GM18508 (cell line): ENCODE measurements at regions not wholly inside any gene's neighbourhood (a gene's known extent, or its start where the extent isn't known, plus 50 kb on each side); places are given as distances from the start of the nearest gene placed in this dataset.
"Not testable (repeated sequence)": the region's sequence is repeated elsewhere in the genome, so short reads cannot be mapped to it uniquely, and the experiment has no call there.

Experiments used
- ATAC-seq: cut with Tn5 transposase; IDR thresholded peaks from one replicate; pipeline ENCODE4 v1.9.1; 2021; ENCODE audit warnings: moderate number of reproducible peaks; ENCODE audit not compliant: insufficient read depth, unreplicated experiment

DNA sequence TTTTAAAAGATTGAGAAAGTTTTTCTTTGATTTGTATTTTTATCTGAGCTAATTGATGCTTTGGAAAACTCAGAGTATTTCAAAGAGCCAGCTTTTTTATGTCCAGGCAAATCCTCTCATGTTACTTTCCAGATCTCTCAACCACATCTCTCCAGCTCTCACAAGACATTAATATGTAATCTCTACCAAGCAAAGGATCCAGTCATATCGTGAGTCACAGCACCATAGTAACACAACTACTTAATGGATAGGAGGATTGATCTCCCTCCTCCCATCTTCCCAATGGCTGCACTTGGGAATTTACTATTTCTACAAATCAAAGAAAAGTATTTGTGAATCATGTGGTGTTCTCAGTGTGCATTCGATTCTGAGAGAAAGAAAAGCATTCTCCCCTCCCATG, 63.3 kb downstream of the POU4F1 start:
- no peak for ATAC-seq

DNA sequence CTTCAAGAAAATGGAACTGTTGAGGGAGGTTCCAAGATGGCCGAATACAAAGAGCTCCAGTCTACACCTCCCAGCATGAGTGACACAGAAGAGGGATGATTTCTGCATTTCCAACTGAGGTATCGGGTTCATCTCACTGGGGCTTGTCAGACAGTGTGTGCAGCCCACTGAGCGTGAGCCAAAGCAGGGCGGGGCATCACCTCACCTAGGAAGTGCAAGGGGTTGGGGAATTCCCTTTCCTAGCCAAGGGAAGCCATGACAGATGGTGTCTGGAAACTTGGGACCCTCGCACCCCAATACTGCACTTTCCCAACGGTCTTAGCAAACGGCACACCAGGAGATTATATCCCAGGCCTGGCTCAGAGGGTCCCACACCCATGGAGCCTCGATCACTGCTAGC, 77.3 kb downstream of the POU4F1 start:
- ATAC-seq, result not testable (repeated sequence)

DNA sequence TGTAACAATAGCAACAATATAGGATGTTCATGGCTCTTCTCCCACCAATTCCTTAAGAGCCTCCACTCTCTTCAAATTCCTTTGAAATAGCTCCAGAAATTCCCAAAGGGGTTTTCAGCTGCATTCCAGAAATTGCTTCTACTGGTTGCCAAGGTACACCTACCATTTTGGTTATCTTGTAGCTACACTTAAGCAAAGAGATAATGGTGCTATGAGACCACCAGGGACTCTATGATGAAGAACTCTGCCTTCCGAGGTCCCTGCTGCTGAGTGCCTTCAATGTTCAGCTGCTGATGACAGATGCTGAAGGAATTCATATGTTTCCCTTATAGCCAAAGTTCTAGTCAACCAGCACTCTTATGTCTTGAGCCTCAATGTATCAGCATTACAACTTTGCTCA, 78.4 kb downstream of the POU4F1 start:
- ATAC-seq, result no peak

DNA sequence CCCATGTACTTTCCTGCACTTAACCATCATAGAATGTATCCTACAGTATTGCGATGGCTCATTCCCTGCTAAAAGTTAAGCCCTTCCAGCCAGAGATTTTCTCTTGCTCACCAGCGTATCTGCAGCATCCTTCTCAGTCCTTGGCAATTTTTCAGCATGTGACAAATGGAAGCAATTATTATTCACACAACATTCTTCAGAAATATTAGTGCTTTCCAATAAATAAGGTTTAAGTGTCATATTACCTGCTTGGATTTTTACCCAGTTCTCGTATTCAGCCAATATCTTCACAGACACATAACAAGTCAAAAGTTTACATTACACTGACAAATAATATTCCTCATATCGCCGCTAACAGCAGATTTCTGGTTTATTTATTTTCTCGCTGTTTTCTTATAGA, 82.3 kb downstream of the POU4F1 start:
- ATAC-seq, result no peak

DNA sequence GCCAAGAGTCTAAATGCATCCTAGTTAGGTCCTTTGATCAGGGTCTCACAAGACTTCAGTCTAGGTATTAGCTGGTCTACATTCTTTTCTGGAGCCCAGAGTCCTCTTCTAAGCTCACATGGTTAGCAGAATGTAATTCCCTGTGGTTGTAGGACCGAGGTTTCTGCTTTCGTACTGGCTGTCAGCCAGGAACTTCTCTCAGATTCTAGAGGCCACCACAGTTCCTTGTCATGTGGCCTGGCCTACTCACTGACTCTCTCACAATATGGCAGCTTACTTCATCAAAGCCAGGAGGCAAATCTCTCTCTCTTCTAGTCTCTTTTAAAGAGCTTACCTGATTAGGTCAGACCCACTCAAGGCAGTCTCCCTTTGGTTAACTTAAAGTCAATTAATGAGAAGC, 82.9 kb downstream of the POU4F1 start:
- no peak for ATAC-seq

DNA sequence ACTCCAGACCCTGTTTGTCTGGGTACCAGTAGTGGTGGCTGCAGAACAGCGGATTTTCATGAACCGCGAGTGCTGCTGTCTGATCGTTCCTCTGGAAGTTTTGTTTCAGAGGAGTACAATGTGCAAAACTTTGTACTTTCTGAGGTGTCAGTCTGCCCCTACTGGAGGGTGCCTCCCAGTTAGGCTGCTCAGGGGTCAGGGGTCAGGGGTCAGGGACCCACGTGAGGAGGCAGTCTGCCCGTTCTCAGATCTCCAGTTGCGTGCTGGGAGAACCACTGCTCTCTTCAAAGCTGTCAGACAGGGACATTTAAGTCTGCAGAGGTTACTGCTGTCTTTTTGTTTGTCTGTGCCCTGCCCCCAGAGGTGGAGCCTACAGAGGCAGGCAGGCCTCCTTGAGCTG, 84.9 kb downstream of the POU4F1 start:
- ATAC-seq, result not testable (repeated sequence)

DNA sequence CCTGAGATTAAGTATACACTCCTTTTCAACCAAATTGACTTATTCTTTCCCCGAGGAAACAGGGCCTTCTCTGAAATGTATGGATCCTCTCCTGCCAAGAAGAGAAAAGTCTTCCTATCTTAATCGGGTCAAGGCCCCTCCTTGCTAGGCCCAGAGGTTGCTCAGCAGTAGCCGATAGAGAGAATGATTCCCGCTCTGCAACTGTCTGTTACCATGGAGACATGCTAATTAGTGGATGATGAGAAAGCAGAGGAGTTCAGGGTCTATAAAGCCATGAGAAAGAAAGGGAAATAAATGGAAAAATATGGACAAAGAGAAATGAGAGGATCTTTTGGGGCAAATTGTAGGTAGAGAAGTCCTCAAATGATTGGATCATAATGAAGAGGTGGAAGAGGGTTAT, 103.5 kb downstream of the POU4F1 start:
- ATAC-seq, result no peak

DNA sequence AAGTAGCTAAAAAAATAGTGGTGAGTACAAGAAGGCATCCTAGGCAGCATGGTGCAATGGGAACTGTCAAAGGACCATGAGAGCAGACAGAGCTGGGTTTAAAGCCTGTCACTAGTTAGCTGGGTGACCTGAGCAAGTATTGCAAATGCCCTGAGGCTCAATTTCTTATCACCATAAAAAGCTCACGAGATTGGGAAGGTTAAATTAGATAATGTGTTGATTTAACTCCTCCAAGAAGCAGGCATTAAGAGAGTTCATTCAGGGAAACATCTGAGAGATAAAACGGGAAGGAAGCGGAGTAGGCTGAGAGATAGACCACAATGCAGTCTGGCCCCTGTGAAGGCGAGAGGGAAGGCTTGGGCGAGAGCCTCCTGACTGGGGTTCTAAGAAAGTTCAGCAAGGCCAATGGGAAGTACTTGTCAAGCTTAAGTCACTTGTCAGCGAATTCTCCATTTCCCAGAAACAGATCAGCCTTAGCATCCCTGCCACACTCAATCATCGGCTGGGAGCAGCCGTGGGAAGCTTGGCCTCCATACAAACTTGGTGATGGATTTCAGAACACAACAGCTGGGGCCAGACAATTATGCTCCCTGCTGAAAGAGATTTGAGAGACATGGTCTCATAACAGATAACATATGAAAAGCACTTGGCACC, 105.5 kb downstream of the POU4F1 start:
- no peak for ATAC-seq

DNA sequence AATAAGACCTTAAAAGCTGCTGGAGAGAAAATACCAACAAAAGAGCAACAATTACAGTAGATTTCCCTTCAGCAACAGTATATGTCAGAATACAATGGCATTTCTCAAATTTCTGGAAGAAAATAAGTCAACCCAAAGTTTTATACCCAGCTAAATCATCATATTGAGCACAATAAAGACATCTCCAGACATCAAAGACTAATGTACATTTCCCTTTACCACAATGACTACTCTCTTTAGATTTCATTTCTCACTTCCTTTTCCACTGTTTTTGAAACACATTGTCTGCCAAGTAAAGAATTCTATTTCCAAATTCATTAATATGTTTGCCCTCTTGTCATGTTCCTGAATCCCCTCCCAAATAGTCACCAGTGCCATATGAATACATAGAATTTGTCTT, 111.4 kb downstream of the POU4F1 start:
- no peak for ATAC-seq

DNA sequence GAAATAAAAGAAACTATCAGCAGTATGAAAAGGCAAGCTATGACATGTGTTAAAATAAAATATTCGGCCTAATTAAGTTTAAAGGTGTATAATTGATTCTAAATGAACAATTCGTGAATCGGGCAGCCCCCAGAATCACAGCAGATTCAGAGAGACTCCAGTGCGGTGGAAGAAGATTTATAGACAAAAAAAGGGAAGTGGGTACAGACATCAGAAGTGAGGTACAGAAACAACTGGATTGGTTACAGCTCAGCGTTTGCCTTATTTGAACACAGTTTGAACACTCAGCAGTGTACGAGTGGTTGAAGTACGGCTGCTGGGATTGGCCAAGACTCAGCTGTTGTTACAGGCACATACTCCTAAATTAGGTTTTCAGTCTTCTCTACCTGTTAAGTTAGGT, 113.1 kb downstream of the POU4F1 start:
- ATAC-seq, result not testable (repeated sequence)

DNA sequence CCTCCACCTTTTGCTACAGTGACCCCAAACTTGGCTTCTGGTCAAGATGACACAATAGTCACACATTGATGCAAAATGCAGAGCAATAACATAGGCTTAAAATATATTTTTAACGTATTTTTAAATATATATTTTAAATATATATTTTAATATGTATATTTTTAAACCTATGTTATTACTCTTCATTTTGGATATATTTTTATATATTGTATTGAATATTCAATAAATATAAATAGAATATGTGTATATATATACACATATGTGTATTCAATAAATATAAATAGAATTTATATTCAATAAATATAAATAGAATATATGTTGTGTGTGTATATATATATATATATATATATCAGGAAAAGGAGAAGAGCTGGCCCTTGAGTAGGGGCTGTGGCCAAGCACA, 115.6 kb downstream of the POU4F1 start:
- no peak for ATAC-seq

DNA sequence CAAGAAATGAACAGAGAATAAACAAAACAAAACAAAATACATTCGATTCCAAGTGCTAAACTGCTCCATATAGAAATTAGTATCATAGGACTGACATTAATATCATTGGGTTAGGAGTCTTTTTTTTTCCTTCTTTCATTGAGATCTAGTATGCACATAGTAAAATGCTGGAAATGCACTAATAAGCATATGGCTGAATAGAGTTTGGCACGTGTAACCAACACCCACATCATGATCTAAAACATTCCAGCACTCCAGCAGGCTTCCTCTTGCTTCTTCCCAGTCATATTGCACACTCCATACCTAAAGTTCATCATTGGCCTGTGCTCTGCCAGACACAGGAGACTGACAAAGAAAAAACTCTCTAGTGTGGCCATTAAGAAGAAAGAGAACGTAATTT, 117.5 kb downstream of the POU4F1 start:
- ATAC-seq, result no peak

DNA sequence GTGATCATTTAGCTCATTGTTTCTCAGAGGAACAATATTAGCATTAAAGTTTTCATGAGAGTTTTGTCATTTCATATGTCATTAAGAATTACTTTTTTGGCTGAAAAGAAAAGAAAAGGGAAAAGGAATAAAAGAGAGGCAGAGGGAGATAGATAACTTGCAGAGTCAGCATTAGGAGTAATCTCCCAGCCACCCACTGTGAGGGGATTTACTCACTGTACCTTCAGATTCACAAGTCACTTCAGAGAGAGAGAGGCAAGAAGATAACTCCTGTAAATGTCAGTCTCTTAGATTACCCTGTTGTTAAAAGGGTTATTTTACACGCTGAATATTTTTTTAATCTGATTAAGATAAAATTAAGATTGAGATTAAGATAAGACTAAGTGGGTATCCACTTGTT, 125.2 kb downstream of the POU4F1 start:
- no peak for ATAC-seq

DNA sequence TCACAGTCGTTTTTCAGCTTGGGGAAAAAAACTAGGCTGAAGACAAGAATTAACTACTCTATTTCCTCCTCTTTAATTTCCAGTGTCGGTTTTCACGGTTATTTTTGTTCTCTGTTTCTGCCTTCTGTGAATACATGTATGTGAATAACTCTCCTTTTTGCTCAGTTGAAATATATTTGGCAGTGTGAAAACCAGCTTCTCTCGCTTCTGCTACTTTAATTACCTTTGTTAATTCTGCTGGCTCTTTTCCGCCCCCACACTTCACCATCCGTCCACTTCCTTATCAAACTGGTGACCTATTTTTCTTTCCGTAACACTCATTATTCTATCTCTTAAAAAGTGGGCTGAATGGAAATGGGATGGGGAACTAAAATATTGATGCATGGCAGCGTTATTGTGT, 126.4 kb downstream of the POU4F1 start:
- no peak for ATAC-seq

DNA sequence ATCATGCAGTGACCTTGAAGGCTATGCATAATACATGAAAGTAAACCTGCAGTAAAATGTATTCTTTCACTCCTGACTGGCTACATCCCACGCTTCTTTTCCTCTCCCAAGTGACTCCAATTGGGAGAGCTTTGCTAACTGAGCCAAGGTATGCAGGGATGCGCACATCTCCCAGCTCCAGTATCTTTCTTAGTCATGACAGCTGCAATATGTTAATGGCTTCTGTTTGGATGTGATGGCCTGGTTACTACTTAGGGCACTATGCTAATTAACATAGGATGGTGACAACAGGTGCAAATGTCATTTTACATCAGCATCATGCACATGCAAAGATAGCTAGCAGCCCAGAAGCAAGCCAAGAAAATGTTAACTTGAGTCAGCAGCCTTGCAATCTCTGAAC, 134.7 kb downstream of the POU4F1 start:
- ATAC-seq, result no peak

DNA sequence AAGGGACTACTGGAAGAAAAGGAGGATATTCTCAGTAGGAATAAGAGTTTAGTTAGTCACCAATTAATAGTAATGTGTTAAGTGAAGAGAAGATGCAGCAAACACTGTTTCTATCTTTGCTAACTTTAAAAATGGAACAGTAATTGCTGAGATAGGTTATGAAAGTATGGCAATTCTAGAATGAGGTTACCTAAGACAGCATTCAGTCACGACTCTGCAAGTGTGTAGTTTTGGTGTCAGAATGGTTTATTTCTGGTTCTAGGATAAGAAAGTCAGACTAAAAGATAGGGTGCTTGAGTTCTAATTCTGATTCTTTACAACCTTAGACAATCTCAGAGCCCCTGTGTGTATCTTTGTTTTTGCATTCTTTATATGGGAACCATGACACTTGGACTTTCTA, 138.1 kb downstream of the POU4F1 start:
- ATAC-seq, result no peak

DNA sequence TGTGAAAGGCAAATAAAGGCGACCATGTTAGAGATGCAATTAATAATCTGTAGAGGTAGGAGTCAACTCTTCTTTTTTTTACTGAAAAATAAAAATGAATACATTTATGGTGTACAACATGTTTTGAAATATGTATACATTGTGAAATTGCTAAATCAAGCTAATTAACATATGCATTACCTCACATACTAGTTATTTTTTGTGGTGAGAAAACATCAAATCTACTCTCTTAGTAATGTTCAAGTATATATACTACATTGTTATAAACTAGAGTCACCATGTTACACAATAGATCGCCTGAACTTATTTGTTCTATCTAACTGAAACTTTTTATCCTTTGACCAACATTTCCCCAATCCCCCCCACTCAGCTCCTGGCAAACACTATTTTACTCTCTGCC, 143.2 kb downstream of the POU4F1 start:
- no peak for ATAC-seq

DNA sequence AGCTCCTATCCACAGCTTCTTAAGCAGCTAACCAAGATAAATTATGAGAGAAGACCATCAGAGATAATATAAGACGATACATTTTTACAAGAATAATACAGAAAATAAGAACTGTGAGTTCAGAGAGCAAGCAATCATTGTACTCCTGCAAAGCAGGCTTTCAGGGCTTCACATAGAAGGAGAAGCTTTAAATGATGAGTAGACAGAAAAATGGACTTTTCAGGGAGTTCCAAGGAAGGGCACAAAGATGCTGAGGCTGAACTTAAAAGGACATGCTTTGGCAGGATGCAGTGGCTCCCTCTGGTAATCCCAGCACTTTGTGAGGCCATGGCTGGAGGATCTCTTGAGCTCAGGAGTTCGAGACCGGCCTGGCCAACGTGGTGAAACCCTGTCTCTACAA, 159.5 kb downstream of the POU4F1 start:
- no peak for ATAC-seq

DNA sequence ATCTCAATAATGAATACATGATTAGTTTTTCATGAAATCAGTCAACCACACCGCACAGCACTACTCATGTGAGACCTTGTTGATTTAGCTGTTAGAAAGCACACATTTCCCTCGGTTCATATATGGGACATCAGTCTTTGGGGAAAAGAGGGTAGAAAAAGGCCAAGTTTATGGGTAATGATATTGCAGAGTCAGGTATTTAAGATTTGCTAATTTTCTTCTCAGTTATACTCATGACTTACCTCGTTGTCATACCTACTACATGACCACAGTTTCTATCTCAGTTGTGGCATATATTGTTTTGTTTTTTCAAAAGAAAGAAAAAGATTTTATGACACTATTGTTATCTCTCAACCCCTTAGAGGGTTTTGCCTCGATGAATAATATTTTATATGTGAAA, 165.6 kb downstream of the POU4F1 start:
- ATAC-seq, result no peak

DNA sequence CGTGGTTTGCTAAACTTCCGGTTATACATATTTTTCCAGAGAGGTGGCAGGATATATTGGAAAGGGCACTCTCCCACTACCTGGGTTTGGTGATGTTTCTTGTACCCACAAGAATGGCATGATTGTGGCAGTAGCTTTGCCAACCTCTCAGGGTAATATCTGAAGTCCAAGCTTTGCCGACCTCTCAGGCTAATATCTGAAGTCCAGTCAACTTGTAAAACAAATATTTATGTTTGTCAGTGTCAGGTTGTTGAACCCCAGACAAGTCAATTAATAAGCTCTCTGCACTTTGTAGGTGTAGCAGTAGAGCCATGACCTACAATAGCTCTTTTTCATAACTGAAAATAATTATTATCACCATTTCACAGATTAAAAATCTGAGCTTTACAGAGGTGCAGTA, 167.0 kb downstream of the POU4F1 start:
- no peak for ATAC-seq

DNA sequence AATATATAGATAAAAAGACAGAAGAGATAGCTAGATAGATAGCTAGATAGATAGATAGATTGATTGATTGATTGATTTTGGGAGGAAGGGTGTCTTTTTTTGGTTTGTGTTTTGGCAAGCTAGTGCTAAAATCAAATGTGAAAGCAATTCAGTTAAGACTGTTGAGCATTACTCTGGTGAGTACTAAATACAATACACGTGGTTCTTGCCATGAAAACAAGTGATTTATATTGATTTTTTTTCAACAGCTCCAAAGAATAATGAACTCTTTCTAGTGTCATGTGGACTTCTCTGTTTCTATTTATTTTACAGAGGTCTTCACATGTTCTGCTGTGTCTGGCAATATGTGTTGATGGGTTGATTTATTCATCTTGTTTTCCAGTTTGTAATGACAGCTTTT, 172.0 kb downstream of the POU4F1 start:
- ATAC-seq, result no peak

DNA sequence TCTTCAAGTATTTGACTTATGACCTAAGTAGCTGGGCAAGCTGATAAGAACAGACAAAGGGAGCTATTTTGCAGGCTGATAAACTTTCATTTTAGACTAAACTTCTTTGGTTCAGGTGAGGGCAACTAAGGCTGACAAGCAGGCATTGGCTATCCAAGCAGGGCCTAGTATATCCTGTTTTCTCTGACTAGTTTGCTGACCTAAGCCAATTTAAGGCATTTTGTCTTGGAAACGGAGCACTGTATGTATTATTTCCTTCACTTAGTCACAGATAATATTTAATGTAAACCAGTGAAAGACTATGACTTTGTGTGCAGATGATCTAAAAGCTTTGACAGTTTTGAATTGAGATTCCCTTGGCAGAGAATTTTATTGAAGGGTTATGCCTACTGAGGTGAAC, 172.5 kb downstream of the POU4F1 start:
- no peak for ATAC-seq
